ENCODE measurements at regions not wholly inside any gene's neighbourhood (a gene's known extent, or its start where the extent isn't known, plus 50 kb on each side); places are given as distances from the start of the nearest gene placed in this dataset.

DNA sequence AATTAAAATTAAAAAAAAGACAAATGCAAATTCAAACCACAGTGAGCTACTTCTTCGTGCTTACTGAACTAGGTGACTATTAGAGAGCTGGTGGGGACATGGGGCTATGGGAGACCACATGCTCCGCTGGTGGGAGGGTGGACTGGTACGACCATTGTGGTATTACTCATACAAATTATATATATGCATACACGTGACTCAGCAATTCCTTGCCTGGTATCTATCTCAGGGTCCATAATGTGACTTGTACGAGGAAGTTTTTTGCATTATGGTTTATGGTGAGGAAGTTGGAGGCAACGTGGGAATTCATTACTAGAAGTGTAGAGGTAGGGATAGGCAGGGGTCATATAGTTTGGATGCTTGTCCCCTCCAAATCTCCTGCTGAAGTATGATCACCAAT lies 1112.7 kb downstream of the TYW1 start:
- intact Hi-C loops (cut with DNase I): no loop called here
- Histone ChIP-seq H3K4me3 (no peak overlapping the region), H3K27me3 (no peaks in the 10 kb centered on the region), H3K36me3 (no peaks in the 10 kb centered on the region), H3K27ac (no peak overlapping the region), H3K9me3 (peaks cover 0 to 5% of the 10 kb centered on the region in 2 donors), H3K4me1 (no peaks in the 10 kb centered on the region)
- ATAC-seq (no peak), DNase-seq (no peak)
- TF ChIP-seq, protein P1, sequence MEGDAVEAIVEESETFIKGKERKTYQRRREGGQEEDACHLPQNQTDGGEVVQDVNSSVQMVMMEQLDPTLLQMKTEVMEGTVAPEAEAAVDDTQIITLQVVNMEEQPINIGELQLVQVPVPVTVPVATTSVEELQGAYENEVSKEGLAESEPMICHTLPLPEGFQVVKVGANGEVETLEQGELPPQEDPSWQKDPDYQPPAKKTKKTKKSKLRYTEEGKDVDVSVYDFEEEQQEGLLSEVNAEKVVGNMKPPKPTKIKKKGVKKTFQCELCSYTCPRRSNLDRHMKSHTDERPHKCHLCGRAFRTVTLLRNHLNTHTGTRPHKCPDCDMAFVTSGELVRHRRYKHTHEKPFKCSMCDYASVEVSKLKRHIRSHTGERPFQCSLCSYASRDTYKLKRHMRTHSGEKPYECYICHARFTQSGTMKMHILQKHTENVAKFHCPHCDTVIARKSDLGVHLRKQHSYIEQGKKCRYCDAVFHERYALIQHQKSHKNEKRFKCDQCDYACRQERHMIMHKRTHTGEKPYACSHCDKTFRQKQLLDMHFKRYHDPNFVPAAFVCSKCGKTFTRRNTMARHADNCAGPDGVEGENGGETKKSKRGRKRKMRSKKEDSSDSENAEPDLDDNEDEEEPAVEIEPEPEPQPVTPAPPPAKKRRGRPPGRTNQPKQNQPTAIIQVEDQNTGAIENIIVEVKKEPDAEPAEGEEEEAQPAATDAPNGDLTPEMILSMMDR (IDR thresholded peaks at IDR 0.05): no peak

DNA sequence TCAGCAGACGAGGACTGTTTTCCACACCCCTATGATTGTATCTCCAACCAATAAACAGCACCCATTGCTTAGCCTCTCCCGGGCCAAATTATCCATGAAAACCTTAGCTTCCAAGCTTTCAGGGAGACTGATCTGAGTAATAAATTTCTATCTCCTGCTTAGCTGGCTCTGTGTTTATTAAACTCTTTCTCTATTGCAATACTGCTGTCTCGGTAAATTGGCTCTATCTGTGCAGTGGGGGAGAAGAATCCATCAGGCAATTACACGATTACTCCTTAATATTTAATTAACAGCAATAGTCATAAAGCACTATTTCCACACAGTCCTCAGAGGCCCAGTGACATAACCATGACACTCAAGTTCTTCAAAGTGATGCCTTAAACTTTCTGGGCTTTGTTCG lies 1122.8 kb downstream of the TYW1 start:
- Histone ChIP-seq H3K4me1 (no peaks in the 10 kb centered on the region), H3K9me3 (peaks cover 0 to 38% of the 10 kb centered on the region in 2 donors), H3K4me3 (no peak overlapping the region), H3K27me3 (no peaks in the 10 kb centered on the region), H3K27ac (no peak overlapping the region), H3K36me3 (no peaks in the 10 kb centered on the region)
- intact Hi-C loops (cut with DNase I): no loop called here
- TF ChIP-seq, protein P1 (IDR thresholded peaks at IDR 0.05): no peak
- DNase-seq (no peak), ATAC-seq (no peak)

DNA sequence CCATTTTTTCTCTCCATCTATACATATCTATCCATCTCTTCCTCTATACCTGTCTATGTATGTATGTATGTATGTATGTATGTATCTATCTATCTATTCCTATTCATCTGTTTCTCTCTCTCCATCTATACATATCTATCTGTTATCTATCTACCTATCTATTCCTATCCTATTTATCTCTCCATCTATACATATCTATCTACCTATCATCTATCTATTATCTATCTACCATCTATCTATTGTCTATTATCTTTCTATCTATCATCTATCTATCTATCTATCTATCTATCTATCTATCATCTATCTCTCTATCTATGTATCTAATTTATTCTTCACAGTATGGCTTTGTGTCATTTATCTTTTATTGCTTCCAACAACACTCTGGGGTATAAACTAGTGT lies 1124.4 kb downstream of the TYW1 start:
- Histone ChIP-seq H3K4me1 (no peaks in the 10 kb centered on the region), H3K27ac (no peak overlapping the region), H3K36me3 (no peaks in the 10 kb centered on the region), H3K27me3 (no peaks in the 10 kb centered on the region), H3K9me3 (peaks cover 0 to 38% of the 10 kb centered on the region in 2 donors), H3K4me3 (no peak overlapping the region)
- DNase-seq: no peak
- ATAC-seq: no peak
- intact Hi-C loops (cut with DNase I): no loop called here
- TF ChIP-seq, protein P1 (IDR thresholded peaks at IDR 0.05): no peak

DNA sequence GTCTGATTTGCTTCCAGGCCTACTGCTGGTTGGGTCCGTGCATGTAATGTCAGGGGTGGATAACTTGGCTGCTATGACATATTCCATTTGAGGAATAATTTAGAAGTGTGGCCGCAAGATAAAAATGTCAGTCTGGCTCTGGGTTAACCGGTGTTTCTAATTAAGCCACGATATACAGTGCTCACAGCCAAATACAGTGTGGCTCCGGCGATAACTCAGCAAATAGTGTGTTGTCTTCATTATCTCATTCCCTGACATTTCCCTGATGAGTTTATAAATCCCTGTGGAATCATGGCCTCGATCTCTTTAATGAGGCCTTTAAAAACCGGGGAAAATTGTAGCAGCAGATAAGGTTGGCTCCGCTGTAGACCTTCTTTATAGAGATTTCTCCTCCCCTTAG lies 1125.0 kb downstream of the TYW1 start:
- intact Hi-C loops (cut with DNase I): no loop called here

DNA sequence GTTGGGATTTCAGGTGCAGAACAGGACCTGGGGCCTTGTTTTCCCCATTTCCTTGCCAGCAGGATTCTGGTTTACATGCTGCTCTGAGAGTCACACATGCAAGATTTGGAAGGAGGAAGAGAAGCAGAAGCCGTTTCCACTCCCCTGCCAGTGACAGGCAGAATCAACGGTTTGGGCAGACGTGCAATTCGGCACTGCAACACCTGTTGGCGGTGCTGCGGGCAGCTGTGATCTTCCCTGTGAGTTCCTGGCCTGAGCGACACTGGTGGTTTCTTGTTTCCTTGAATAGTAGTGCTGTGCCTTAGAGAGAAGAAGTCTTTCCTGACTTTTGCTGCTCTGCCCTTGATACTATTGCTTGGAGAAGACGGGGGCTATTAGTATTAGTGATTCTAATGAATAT lies 1126.2 kb downstream of the TYW1 start:
- ATAC-seq: no peak
- H3K27ac ChIP-seq: no peak overlapping the region
- peaks cover 0 to 28% of the 10 kb centered on the region in 2 donors for H3K9me3 ChIP-seq
- intact Hi-C loops (cut with DNase I): no loop called here
- no peak overlapping the region for H3K4me3 ChIP-seq
- no peaks in the 10 kb centered on the region for H3K27me3 ChIP-seq
- no peaks in the 10 kb centered on the region for H3K4me1 ChIP-seq
- no peak for DNase-seq
- TF ChIP-seq, protein P1 (IDR thresholded peaks at IDR 0.05): no peak
- H3K36me3 ChIP-seq: no peaks in the 10 kb centered on the region

More for the DNA sequence above, 1125.0 kb downstream of the TYW1 start:
- no peak for ATAC-seq
- Histone ChIP-seq H3K36me3 (no peaks in the 10 kb centered on the region), H3K27me3 (no peaks in the 10 kb centered on the region), H3K9me3 (peaks cover 0 to 36% of the 10 kb centered on the region in 2 donors), H3K4me3 (no peak overlapping the region), H3K4me1 (no peaks in the 10 kb centered on the region), H3K27ac (no peak overlapping the region)
- DNase-seq: no peak
- TF ChIP-seq, protein P1 (IDR thresholded peaks at IDR 0.05): no peak
